Mammary epithelial cell (primary cell): ENCODE measurements at regions not wholly inside any gene's neighbourhood (a gene's known extent, or its start where the extent isn't known, plus 50 kb on each side); places are given as distances from the start of the nearest gene placed in this dataset.

Experiments
- CTCF ChIP-seq, 2 donors: IDR thresholded peaks in 1 of 2; conservative IDR thresholded peaks in 1 of 2; 2 replicates each; pipeline ENCODE4 v1.5.1; 2011 to 2012; ENCODE audit warnings: inconsistent platforms in 2 of 2, low read length in 2 of 2, mild to moderate bottlenecking in 2 of 2, control low read depth in 1 of 2, low read depth in 1 of 2; ENCODE audit not compliant: insufficient read depth in 1 of 2; ENCODE audit errors: extremely low read depth in 1 of 2
- EZH2 ChIP-seq: IDR thresholded peaks from 2 replicates; pipeline ENCODE4 v1.6.1; 2012; ENCODE audit warnings: low read length, inconsistent platforms, borderline replicate concordance

GRCh38 chr2:226155093-226155875, 644.3 kb downstream of the IRS1 start:
- TF ChIP-seq CTCF (conservative IDR thresholded peaks at IDR 0.05 in 1 of 2, IDR thresholded peaks at IDR 0.05 in 1 of 2; ENCODE audit: extremely low read depth in 1 of 2, insufficient read depth in 1 of 2, low read depth in 1 of 2, low read length in 2 of 2) = no peak
- no peak for TF ChIP-seq EZH2
